GM12878 (cell line): ENCODE measurements at regions not wholly inside any gene's neighbourhood (a gene's known extent, or its start where the extent isn't known, plus 50 kb on each side); places are given as distances from the start of the nearest gene placed in this dataset.

ENCODE experiments used
- ATAC-seq: fragments of 200-7000 bp; cut with Tn5 transposase; 3 replicates; pipeline ENCODE4 v1.9.1; 2020; ENCODE audit warnings: mild to moderate bottlenecking, moderate library complexity
- BruUV-seq: library from RNA; stranded (reverse); fragments of 400-500 nt; replicated peaks from 2 replicates; lab custom pipeline; 2021; lab: Mats Ljungman, UMichigan
- CTCF ChIA-PET: fragments of 300-600 bp; sonication (Branson Sonifier 250); formaldehyde crosslinking; extraction: SDS; loops from one replicate; lab custom pipeline; 2021; ENCODE audit warnings: inconsistent platforms; lab: Yijun Ruan, JAX
- POLR2A ChIA-PET: fragments of 350-600 bp; formaldehyde crosslinking; extraction: SDS; loops from one replicate; lab custom pipeline; 2021; ENCODE audit warnings: inconsistent platforms; lab: Charles Lee
- RAD21 ChIA-PET: fragments of 300-600 bp; sonication (Branson Sonifier 250); formaldehyde crosslinking; loops from one replicate; lab custom pipeline; 2023; ENCODE audit warnings: antibody characterized with exemption; ENCODE audit not compliant: unreplicated experiment; lab: Charles Lee
- SMC1A ChIA-PET: fragments of 300-600 bp; sonication (Branson Sonifier 250); formaldehyde crosslinking; loops from one replicate; lab custom pipeline; 2023; ENCODE audit not compliant: unreplicated experiment, uncharacterized antibody; lab: Charles Lee
- DNase-seq: peaks from one replicate; pipeline ENCODE4 v3.0.0-alpha.2; 2011; ENCODE audit warnings: low read depth, low spot score
- FAIRE-seq: peaks from 3 replicates; lab custom pipeline; 2011; peaks lifted over from hg19 to GRCh38; lab: Jason Lieb, UNC
- H2AFZ ChIP-seq: 2 replicates; pipeline ENCODE4 v1.6.0; 2011; ENCODE audit warnings: low read depth, low read length, control low read depth; ENCODE audit not compliant: control insufficient read depth
- H3K27ac ChIP-seq: 2 replicates; pipeline ENCODE4 v1.5.1; 2011; ENCODE audit warnings: control low read depth; ENCODE audit not compliant: control insufficient read depth, insufficient read depth
- H3K27me3 ChIP-seq, 2 experiments: replicated peaks in 1 of 2; 2 replicates each; pipeline versions ENCODE4 v1.6.0 to v1.6.1; 2011; ENCODE audit warnings: low read length in 1 of 2; ENCODE audit not compliant: control insufficient read depth in 2 of 2, insufficient read depth in 2 of 2
- H3K36me3 ChIP-seq, 2 experiments: 2 replicates each; pipeline ENCODE4 v1.5.1; 2011; ENCODE audit warnings: low read length in 1 of 2; ENCODE audit not compliant: control insufficient read depth in 2 of 2, insufficient read depth in 2 of 2
- H3K4me1 ChIP-seq: 2 replicates; pipeline ENCODE4 v1.6.1; 2011; ENCODE audit warnings: mild to moderate bottlenecking, low read length, moderate library complexity, mixed read lengths; ENCODE audit not compliant: control insufficient read depth, insufficient read depth
- H3K4me2 ChIP-seq: 2 replicates; pipeline ENCODE4 v1.6.0; 2011; ENCODE audit warnings: control low read depth; ENCODE audit not compliant: control insufficient read depth, insufficient read depth
- H3K4me3 ChIP-seq: fragments of 200-600 bp; sonication (generic); 2 replicates; pipeline ENCODE4 v1.5.1; 2016
- H3K79me2 ChIP-seq: 2 replicates; pipeline ENCODE4 v1.6.0; 2011; ENCODE audit warnings: low read length; ENCODE audit not compliant: control insufficient read depth, insufficient read depth
- H3K9ac ChIP-seq: 2 replicates; pipeline ENCODE4 v1.8.0; 2011; ENCODE audit warnings: low read length, control low read depth, mixed read lengths; ENCODE audit not compliant: control insufficient read depth, insufficient read depth
- H3K9me3 ChIP-seq: replicated peaks from 3 replicates; pipeline ENCODE4 v1.5.1; 2011; ENCODE audit warnings: mild to moderate bottlenecking, low read length; ENCODE audit not compliant: control insufficient read depth, insufficient read depth
- H4K20me1 ChIP-seq: 2 replicates; pipeline ENCODE4 v1.6.0; 2011; ENCODE audit not compliant: control insufficient read depth, insufficient read depth
- BACH1 ChIP-seq: fragments of 450-650 bp; IDR thresholded peaks from 2 replicates; pipeline ENCODE4 v1.6.1; 2017; ENCODE audit warnings: mild to moderate bottlenecking, borderline replicate concordance
- CHD1 ChIP-seq: IDR thresholded peaks from 2 replicates; pipeline ENCODE4 v1.6.1; 2012; ENCODE audit warnings: low read depth, low read length, improper control_type of control experiment
- EED ChIP-seq: sonication (generic); IDR thresholded peaks from 2 replicates; pipeline ENCODE4 v1.6.1; 2016; ENCODE audit warnings: antibody characterized with exemption, low read depth
- HDAC6 ChIP-seq: fragments of 200-600 bp; sonication (generic); IDR thresholded peaks from one replicate; pipeline ENCODE4 v1.8.0; 2017; ENCODE audit warnings: antibody characterized with exemption; ENCODE audit not compliant: unreplicated experiment
- IKZF2 ChIP-seq, 2 experiments: fragments of 450-650 bp; IDR thresholded peaks; 2 replicates each; pipeline ENCODE4 v1.6.1; 2017; ENCODE audit warnings: mild to moderate bottlenecking in 2 of 2, moderate library complexity in 2 of 2
- POU2F2 ChIP-seq: IDR thresholded peaks from 3 replicates; pipeline ENCODE4 v1.6.1; 2011; ENCODE audit warnings: low read depth, mild to moderate bottlenecking, low read length, borderline replicate concordance
- STAT1 ChIP-seq: fragments of 450-650 bp; conservative IDR thresholded peaks from 2 replicates; pipeline ENCODE4 v1.6.1; 2014; ENCODE audit warnings: antibody characterized with exemption, mild to moderate bottlenecking
- TCF12 ChIP-seq: IDR thresholded peaks from 2 replicates; pipeline ENCODE4 v1.6.1; 2011; ENCODE audit warnings: low read depth, mild to moderate bottlenecking, low read length
- TCF3 ChIP-seq: IDR thresholded peaks from 2 replicates; pipeline ENCODE4 v1.6.1; 2012; ENCODE audit warnings: low read depth, mild to moderate bottlenecking, low read length, borderline replicate concordance; ENCODE audit not compliant: insufficient read depth
- YBX1 ChIP-seq: fragments of 450-650 bp; IDR thresholded peaks from 2 replicates; pipeline ENCODE4 v1.6.1; 2016; ENCODE audit warnings: antibody characterized with exemption
- ZNF207 ChIP-seq: fragments of 450-650 bp; IDR thresholded peaks from 2 replicates; pipeline ENCODE4 v1.6.1; 2014; ENCODE audit warnings: antibody characterized with exemption, mild to moderate bottlenecking, borderline replicate concordance
- WGBS: methylation state at CpG from one replicate; pipeline ENCODE4 v1.1.6; 2016; ENCODE audit warnings: low lambda C conversion rate; ENCODE audit not compliant: insufficient replicate concordance, insufficient coverage; ENCODE audit errors: missing lambda C conversion rate; 5-methylcytosine and 5-hydroxymethylcytosine counted together
- in situ Hi-C: fragments of 300-500 bp; cut with MboI; formaldehyde crosslinking; loops from 9 replicates; pipeline ENCODE4 v1.14.3; 2018; ENCODE audit warnings: mixed read lengths
- intact Hi-C: fragments of 100-400 bp; cut with micrococcal nuclease; formaldehyde crosslinking; loops from one replicate; pipeline ENCODE4 v1.14.2; 2022; ENCODE audit not compliant: unreplicated experiment
- TF ChIP-seq, protein P1 (sequence below): IDR thresholded peaks from 2 replicates; pipeline ENCODE4 v1.6.1; 2011; ENCODE audit warnings: borderline replicate concordance, low read depth, mild to moderate bottlenecking, moderate library complexity, mixed read lengths, low read length; ENCODE audit not compliant: insufficient read depth; ENCODE audit errors: extremely low read length
- TF ChIP-seq, protein P2 (sequence below): IDR thresholded peaks from 2 replicates; pipeline ENCODE4 v1.6.1; 2012; ENCODE audit warnings: low read depth, low read length, improper control_type of control experiment
- TF ChIP-seq, protein P3 (sequence below): fragments of 450-650 bp; IDR thresholded peaks from 2 replicates; pipeline ENCODE4 v1.6.1; 2016; ENCODE audit warnings: mild to moderate bottlenecking, moderate library complexity, borderline replicate concordance
- TF ChIP-seq, protein P4 (sequence below): fragments of 450-650 bp; IDR thresholded peaks from 2 replicates; pipeline ENCODE4 v1.6.1; 2017; ENCODE audit warnings: borderline replicate concordance
- TF ChIP-seq, protein P5 (sequence below): fragments of 450-650 bp; IDR thresholded peaks from 2 replicates; pipeline ENCODE4 v1.6.1; 2016; ENCODE audit warnings: mild to moderate bottlenecking

DNA sequence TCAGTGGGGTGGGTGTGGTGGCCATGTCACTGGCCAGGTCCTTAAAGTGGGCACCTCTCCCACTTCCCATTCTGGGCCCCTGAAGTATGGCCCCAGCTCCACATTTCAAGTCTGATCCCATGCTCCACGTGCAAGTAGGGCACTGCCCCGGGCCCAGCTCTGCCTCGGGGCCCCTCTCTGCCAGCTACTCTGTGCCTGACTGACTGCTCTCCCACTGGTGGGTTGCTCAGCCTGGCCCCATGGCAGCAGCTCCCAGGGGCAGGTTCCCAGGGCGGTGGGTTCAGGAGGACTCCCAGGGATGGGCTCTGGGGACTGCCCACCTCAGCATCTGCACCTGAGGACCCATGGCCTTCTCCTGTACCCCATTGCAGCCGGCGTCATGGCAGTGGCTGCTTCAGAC lies 110.2 kb upstream of the FAM180A start (continued):
- no peak for TF ChIP-seq TCF3
- TF ChIP-seq STAT1 = no peak
- TF ChIP-seq CHD1 = no peak
- no peak for TF ChIP-seq BACH1
- TF ChIP-seq, protein P1, sequence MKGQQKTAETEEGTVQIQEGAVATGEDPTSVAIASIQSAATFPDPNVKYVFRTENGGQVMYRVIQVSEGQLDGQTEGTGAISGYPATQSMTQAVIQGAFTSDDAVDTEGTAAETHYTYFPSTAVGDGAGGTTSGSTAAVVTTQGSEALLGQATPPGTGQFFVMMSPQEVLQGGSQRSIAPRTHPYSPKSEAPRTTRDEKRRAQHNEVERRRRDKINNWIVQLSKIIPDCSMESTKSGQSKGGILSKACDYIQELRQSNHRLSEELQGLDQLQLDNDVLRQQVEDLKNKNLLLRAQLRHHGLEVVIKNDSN = no peak
- TF ChIP-seq POU2F2 = no peak
- TF ChIP-seq, protein P2, sequence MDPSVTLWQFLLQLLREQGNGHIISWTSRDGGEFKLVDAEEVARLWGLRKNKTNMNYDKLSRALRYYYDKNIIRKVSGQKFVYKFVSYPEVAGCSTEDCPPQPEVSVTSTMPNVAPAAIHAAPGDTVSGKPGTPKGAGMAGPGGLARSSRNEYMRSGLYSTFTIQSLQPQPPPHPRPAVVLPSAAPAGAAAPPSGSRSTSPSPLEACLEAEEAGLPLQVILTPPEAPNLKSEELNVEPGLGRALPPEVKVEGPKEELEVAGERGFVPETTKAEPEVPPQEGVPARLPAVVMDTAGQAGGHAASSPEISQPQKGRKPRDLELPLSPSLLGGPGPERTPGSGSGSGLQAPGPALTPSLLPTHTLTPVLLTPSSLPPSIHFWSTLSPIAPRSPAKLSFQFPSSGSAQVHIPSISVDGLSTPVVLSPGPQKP = no peak
- no peak for TF ChIP-seq HDAC6

DNA sequence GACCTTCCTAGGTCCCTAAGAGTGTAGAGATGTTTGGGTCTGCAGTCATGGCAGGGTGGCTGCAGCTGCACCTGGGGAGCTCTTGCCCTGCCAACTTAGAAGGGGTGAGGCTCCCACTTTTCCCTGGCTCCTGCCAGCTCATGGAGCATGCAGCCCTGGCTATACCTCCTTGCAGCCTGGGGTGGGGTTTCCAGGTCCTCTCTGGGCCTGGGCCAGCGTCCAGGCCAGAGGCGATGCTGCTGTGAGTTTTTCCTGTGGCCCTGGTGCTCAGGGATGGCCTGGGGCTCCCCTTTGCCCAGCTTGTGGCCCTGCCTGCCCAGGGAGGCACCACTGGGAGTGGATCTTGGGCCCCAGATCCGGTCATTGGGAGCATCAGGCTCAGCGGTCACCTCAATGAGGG lies 109.8 kb upstream of the FAM180A start:
- WGBS = 46% methylated on average over 4 of the region's 4 CpGs
- POLR2A ChIA-PET = no interaction called here
- intact Hi-C loops (no loop called here), in situ Hi-C loops (no loop called here)
- DNase-seq (no peak), ATAC-seq (no peak), FAIRE-seq (no peak)
- Histone ChIP-seq H4K20me1 (no peaks in the 10 kb centered on the region), H3K36me3 (no peaks in the 10 kb centered on the region), H3K27me3 (no peaks in the 10 kb centered on the region), H3K4me1 (no peaks in the 10 kb centered on the region), H3K79me2 (no peaks in the 10 kb centered on the region), H3K4me2 (no peak overlapping the region), H3K9me3 (peaks cover 2% of the 10 kb centered on the region; the same call in 1 of the 3 replicates), H3K4me3 (no peak overlapping the region), H2AFZ (no peak overlapping the region), H3K27ac (no peak overlapping the region), H3K9ac (no peak overlapping the region)
- CTCF ChIA-PET = no interaction called here
- SMC1A ChIA-PET = no interaction called here
- BruUV-seq = no TSS peak
- RAD21 ChIA-PET = no interaction called here
- no peak for TF ChIP-seq YBX1
- TF ChIP-seq STAT1 = no peak
- TF ChIP-seq, protein P3, sequence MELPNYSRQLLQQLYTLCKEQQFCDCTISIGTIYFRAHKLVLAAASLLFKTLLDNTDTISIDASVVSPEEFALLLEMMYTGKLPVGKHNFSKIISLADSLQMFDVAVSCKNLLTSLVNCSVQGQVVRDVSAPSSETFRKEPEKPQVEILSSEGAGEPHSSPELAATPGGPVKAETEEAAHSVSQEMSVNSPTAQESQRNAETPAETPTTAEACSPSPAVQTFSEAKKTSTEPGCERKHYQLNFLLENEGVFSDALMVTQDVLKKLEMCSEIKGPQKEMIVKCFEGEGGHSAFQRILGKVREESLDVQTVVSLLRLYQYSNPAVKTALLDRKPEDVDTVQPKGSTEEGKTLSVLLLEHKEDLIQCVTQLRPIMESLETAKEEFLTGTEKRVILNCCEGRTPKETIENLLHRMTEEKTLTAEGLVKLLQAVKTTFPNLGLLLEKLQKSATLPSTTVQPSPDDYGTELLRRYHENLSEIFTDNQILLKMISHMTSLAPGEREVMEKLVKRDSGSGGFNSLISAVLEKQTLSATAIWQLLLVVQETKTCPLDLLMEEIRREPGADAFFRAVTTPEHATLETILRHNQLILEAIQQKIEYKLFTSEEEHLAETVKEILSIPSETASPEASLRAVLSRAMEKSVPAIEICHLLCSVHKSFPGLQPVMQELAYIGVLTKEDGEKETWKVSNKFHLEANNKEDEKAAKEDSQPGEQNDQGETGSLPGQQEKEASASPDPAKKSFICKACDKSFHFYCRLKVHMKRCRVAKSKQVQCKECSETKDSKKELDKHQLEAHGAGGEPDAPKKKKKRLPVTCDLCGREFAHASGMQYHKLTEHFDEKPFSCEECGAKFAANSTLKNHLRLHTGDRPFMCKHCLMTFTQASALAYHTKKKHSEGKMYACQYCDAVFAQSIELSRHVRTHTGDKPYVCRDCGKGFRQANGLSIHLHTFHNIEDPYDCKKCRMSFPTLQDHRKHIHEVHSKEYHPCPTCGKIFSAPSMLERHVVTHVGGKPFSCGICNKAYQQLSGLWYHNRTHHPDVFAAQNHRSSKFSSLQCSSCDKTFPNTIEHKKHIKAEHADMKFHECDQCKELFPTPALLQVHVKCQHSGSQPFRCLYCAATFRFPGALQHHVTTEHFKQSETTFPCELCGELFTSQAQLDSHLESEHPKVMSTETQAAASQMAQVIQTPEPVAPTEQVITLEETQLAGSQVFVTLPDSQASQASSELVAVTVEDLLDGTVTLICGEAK = no peak
- TF ChIP-seq EED = no peak
- TF ChIP-seq, protein P4, sequence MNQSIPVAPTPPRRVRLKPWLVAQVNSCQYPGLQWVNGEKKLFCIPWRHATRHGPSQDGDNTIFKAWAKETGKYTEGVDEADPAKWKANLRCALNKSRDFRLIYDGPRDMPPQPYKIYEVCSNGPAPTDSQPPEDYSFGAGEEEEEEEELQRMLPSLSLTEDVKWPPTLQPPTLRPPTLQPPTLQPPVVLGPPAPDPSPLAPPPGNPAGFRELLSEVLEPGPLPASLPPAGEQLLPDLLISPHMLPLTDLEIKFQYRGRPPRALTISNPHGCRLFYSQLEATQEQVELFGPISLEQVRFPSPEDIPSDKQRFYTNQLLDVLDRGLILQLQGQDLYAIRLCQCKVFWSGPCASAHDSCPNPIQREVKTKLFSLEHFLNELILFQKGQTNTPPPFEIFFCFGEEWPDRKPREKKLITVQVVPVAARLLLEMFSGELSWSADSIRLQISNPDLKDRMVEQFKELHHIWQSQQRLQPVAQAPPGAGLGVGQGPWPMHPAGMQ = no peak
- no peak for TF ChIP-seq TCF12
- no peak for TF ChIP-seq ZNF207
- TF ChIP-seq, protein P5, sequence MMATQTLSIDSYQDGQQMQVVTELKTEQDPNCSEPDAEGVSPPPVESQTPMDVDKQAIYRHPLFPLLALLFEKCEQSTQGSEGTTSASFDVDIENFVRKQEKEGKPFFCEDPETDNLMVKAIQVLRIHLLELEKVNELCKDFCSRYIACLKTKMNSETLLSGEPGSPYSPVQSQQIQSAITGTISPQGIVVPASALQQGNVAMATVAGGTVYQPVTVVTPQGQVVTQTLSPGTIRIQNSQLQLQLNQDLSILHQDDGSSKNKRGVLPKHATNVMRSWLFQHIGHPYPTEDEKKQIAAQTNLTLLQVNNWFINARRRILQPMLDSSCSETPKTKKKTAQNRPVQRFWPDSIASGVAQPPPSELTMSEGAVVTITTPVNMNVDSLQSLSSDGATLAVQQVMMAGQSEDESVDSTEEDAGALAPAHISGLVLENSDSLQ = no peak
- TF ChIP-seq IKZF2 (IDR thresholded peaks at IDR 0.05) = no peak
